ENCODE measurements at regions not wholly inside any gene's neighbourhood (a gene's known extent, or its start where the extent isn't known, plus 50 kb on each side); places are given as distances from the start of the nearest gene placed in this dataset.

GRCh38 chr16:66150698-66151482 lies 215.6 kb upstream of the CDH5 start:
- no peak for DNase-seq (ENCODE audit: low read depth in 3 of 3, low spot score in 1 of 3)

GRCh38 chr16:66147291-66147690 lies 219.2 kb upstream of the CDH5 start:
- DNase-seq (ENCODE audit: low read depth in 3 of 3, low spot score in 1 of 3) = no peak

- DNase-seq (ENCODE audit: low read depth in 3 of 3, low spot score in 1 of 3) = no peak
Observed at GRCh38 chr16:66146798-66147197, 219.7 kb upstream of the CDH5 start.

GRCh38 chr16:66144641-66145040 lies 221.8 kb upstream of the CDH5 start:
- DNase-seq (ENCODE audit: low read depth in 3 of 3, low spot score in 1 of 3) = no peak

- DNase-seq (ENCODE audit: low read depth in 3 of 3, low spot score in 1 of 3) = no peak
Observed at GRCh38 chr16:66143415-66143814, 223.1 kb upstream of the CDH5 start.

GRCh38 chr16:66141885-66142284 lies 224.6 kb upstream of the CDH5 start:
- no peak for DNase-seq (ENCODE audit: low read depth in 3 of 3, low spot score in 1 of 3)

- no peak for DNase-seq (ENCODE audit: low read depth in 3 of 3, low spot score in 1 of 3)
Observed at GRCh38 chr16:66137853-66138252, 228.6 kb upstream of the CDH5 start.

- no peak for DNase-seq (ENCODE audit: low read depth in 3 of 3, low spot score in 1 of 3)
Observed at GRCh38 chr16:66136841-66137240, 229.7 kb upstream of the CDH5 start.

- no peak for DNase-seq (ENCODE audit: low read depth in 3 of 3, low spot score in 1 of 3)
Observed at GRCh38 chr16:66135838-66136237, 230.7 kb upstream of the CDH5 start.

- DNase-seq (ENCODE audit: low read depth in 3 of 3, low spot score in 1 of 3) = no peak
Observed at GRCh38 chr16:66135421-66135831, 231.1 kb upstream of the CDH5 start.

GRCh38 chr16:66134875-66135274 lies 231.6 kb upstream of the CDH5 start:
- DNase-seq (ENCODE audit: low read depth in 3 of 3, low spot score in 1 of 3) = no peak

- no peak for DNase-seq (ENCODE audit: low read depth in 3 of 3, low spot score in 1 of 3)
Observed at GRCh38 chr16:66133643-66134338, 232.7 kb upstream of the CDH5 start.

GRCh38 chr16:66131895-66132294 lies 234.6 kb upstream of the CDH5 start:
- DNase-seq (ENCODE audit: low read depth in 3 of 3, low spot score in 1 of 3) = no peak

GRCh38 chr16:66131156-66131807 lies 235.2 kb upstream of the CDH5 start:
- no peak for DNase-seq (ENCODE audit: low read depth in 3 of 3, low spot score in 1 of 3)

GRCh38 chr16:66130296-66130905 lies 236.1 kb upstream of the CDH5 start:
- no peak for DNase-seq (ENCODE audit: low read depth in 3 of 3, low spot score in 1 of 3)

GRCh38 chr16:66129196-66129595 lies 237.3 kb upstream of the CDH5 start:
- DNase-seq (ENCODE audit: low read depth in 3 of 3, low spot score in 1 of 3) = no peak

GRCh38 chr16:66128371-66128770 lies 238.1 kb upstream of the CDH5 start:
- no peak for DNase-seq (ENCODE audit: low read depth in 3 of 3, low spot score in 1 of 3)

- DNase-seq (ENCODE audit: low read depth in 3 of 3, low spot score in 1 of 3) = no peak
Observed at GRCh38 chr16:66127459-66128370, 238.8 kb upstream of the CDH5 start.

- DNase-seq (ENCODE audit: low read depth in 3 of 3, low spot score in 1 of 3) = no peak
Observed at GRCh38 chr16:66121466-66121865, 245.0 kb upstream of the CDH5 start.

GRCh38 chr16:66120656-66121055 lies 245.8 kb upstream of the CDH5 start:
- no peak for DNase-seq (ENCODE audit: low read depth in 3 of 3, low spot score in 1 of 3)
